ENCODE measurements at regions not wholly inside any gene's neighbourhood (a gene's known extent, or its start where the extent isn't known, plus 50 kb on each side); places are given as distances from the start of the nearest gene placed in this dataset.

DNA sequence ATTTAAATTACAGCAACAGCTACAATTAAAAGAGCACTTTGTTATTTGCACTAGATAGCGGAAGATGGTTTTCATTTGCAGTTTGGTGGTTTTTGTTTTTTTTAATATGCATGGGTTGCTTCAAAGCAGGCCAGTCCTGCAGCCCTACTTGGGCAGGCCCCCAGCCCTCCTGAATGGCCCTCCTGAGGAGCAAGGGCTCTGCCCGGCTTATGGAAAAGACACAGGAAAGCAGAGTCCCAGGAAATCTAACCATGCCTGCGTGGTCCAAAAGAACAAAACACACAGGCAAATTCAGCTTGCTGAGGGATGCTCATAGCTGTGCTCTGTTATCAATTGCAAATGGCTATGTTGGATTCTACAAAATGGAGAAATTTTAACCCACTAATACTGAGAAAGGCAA is 371.1 kb upstream of the ARID1B start:
- TF ChIP-seq EZH2 (IDR thresholded peaks at IDR 0.05) (no peak), POLR2AphosphoS5 (IDR thresholded peaks at IDR 0.05; ENCODE audit: borderline replicate concordance, low read depth, low read length) (no peak), FOXP2 (optimal IDR thresholded peaks at IDR 0.05; ENCODE audit: control extremely low read depth, extremely low read length, insufficient read depth) (no peak)

Measured in SK-N-MC (cell line).